Muscle layer of duodenum (tissue), 2 donors: ENCODE measurements at regions not wholly inside any gene's neighbourhood (a gene's known extent, or its start where the extent isn't known, plus 50 kb on each side); places are given as distances from the start of the nearest gene placed in this dataset.
"Not testable (repeated sequence)": the region's sequence is repeated elsewhere in the genome, so short reads cannot be mapped to it uniquely, and the experiment has no call there.

Experiments used
- H3K27ac ChIP-seq: one replicate; pipeline ENCODE4 v1.7.0; 2013; ENCODE audit warnings: mild to moderate bottlenecking, low read length
- H3K27me3 ChIP-seq: one replicate; pipeline ENCODE4 v1.7.0; 2013; ENCODE audit warnings: low read depth, mild to moderate bottlenecking, control low read depth, low read length
- H3K36me3 ChIP-seq, 2 donors: one replicate each; pipeline ENCODE4 v1.7.0; 2013; ENCODE audit warnings: low read length in 2 of 2, control low read depth in 1 of 2, mild to moderate bottlenecking in 1 of 2; ENCODE audit not compliant: insufficient read depth in 2 of 2, control insufficient read depth in 1 of 2
- H3K4me1 ChIP-seq, 2 donors: one replicate each; pipeline ENCODE4 v1.7.0; 2013; ENCODE audit warnings: low read length in 2 of 2, mild to moderate bottlenecking in 2 of 2, control low read depth in 1 of 2, moderate library complexity in 1 of 2; ENCODE audit not compliant: insufficient read depth in 2 of 2, control insufficient read depth in 1 of 2
- H3K4me3 ChIP-seq, 2 donors: one replicate each; pipeline ENCODE4 v1.7.0; 2013; ENCODE audit warnings: low read length in 2 of 2, low read depth in 1 of 2, mild to moderate bottlenecking in 1 of 2
- H3K9me3 ChIP-seq, 2 donors: one replicate each; pipeline ENCODE4 v1.7.0; 2013; ENCODE audit warnings: low read length in 2 of 2, control low read depth in 1 of 2, mild to moderate bottlenecking in 1 of 2; ENCODE audit not compliant: control insufficient read depth in 1 of 2
- donor health status: healthy.

DNA sequence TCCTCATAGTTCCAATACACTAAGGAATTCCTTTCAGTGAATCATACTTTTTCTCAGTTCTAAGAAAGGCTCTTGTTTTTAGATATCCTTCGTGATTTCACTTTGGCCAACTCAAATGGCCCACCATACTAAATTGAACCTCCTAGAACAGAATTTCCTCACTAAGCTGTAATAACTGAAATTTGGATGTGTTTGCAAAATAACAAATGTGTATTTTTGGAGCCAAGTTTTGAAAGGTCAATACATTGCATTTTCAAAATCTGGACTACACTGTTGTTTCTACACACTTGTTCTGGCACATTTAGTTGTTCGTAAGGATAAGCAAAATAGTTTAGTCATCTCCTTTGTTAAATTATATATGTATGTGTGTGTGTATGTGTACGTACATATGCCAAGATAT, 439.0 kb upstream of the STXBP6 start:
- Histone ChIP-seq H3K4me3 (no peak overlapping the region), H3K9me3 (no peaks in the 10 kb centered on the region), H3K27me3 (no peaks in the 10 kb centered on the region), H3K4me1 (no peaks in the 10 kb centered on the region), H3K36me3 (no peaks in the 10 kb centered on the region), H3K27ac (no peak overlapping the region)

- Histone ChIP-seq H3K9me3 (no peaks in the 10 kb centered on the region), H3K27ac (no peak overlapping the region), H3K27me3 (no peaks in the 10 kb centered on the region), H3K36me3 (no peaks in the 10 kb centered on the region), H3K4me3 (no peak overlapping the region), H3K4me1 (no peaks in the 10 kb centered on the region)
These were observed 435.4 kb upstream of the STXBP6 start for GRCh38 chr14:25485381-25485780.

GRCh38 chr14:25484906-25485305, 435.0 kb upstream of the STXBP6 start:
- H3K4me1 ChIP-seq = no peaks in the 10 kb centered on the region
- H3K36me3 ChIP-seq = no peaks in the 10 kb centered on the region
- no peak overlapping the region for H3K27ac ChIP-seq
- no peaks in the 10 kb centered on the region for H3K9me3 ChIP-seq
- no peak overlapping the region for H3K4me3 ChIP-seq
- H3K27me3 ChIP-seq = no peaks in the 10 kb centered on the region

GRCh38 chr14:25484235-25484634, 434.3 kb upstream of the STXBP6 start:
- H3K4me1 ChIP-seq = no peaks in the 10 kb centered on the region
- no peak overlapping the region for H3K27ac ChIP-seq
- no peaks in the 10 kb centered on the region for H3K9me3 ChIP-seq
- H3K36me3 ChIP-seq = no peaks in the 10 kb centered on the region
- H3K27me3 ChIP-seq = no peaks in the 10 kb centered on the region
- H3K4me3 ChIP-seq = no peak overlapping the region

DNA sequence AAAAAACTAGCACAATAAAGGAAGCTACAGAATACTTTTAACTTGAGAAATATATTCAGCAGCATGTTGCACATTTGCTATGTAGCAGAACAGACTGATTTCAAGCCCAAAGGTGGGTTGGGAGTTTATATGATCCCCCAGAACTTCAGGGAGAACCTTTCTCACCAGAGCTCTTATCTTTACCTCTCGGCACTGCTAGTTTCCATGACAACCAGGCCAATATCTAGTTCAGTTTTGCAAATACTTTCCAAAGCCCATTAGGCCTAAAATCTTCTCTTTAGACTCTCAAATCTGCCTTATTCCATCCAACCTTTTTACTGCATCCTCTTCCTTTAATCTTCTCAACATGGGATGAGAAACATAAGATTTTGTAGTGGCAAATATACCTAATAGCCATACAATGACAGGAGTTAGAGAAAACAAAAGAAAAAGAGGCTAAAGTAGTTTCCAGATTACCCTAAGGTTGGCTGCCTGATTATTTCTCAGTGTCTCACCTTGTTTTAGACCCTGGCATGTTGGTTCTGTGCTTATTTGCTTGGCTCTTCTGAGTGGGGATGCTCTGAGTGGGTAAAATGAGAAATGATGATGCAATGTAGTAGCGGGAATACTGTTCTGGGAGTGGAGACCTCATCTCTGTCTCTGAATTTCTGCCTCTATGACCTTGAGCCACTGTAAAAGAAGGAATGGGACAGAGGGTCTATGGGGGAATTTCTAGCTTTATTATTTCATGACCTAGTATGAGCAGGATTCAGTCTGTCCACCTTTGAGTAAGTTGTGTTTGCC, 427.6 kb upstream of the STXBP6 start:
- Histone ChIP-seq H3K36me3 (no peaks in the 10 kb centered on the region), H3K4me1 (no peaks in the 10 kb centered on the region), H3K27ac (no peak overlapping the region)

GRCh38 chr14:25472700-25473099, 422.8 kb upstream of the STXBP6 start:
- Histone ChIP-seq H3K36me3 (no peaks in the 10 kb centered on the region), H3K9me3 (no peaks in the 10 kb centered on the region), H3K4me3 (no peak overlapping the region), H3K27ac (no peak overlapping the region), H3K27me3 (no peaks in the 10 kb centered on the region), H3K4me1 (no peaks in the 10 kb centered on the region)

More for the DNA sequence above, 427.6 kb upstream of the STXBP6 start:
- no peak overlapping the region for H3K4me3 ChIP-seq
- no peaks in the 10 kb centered on the region for H3K27me3 ChIP-seq
- H3K9me3 ChIP-seq = no peaks in the 10 kb centered on the region

DNA sequence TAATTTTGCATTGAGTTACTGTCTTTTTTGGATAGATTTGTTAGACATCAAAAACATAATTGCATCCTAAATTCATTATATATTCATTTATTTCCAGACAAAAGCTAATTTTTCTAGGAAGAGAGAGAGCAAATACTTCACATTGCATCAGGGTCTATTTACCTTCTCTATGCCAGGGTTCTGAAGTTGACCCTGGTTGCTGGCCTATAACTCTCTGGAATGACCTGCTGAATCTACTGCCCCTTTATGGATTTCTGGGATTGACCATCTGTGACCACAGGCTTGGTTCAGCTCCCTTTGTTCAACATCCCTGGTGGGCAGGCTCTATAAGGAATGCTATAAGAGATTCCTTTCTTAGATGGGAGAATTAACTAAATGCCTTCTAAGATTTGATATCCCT, 414.8 kb upstream of the STXBP6 start:
- H3K27ac ChIP-seq = no peak overlapping the region
- H3K4me3 ChIP-seq = no peak overlapping the region
- no peaks in the 10 kb centered on the region for H3K9me3 ChIP-seq
- H3K36me3 ChIP-seq = no peaks in the 10 kb centered on the region
- no peaks in the 10 kb centered on the region for H3K4me1 ChIP-seq
- H3K27me3 ChIP-seq = no peaks in the 10 kb centered on the region

DNA sequence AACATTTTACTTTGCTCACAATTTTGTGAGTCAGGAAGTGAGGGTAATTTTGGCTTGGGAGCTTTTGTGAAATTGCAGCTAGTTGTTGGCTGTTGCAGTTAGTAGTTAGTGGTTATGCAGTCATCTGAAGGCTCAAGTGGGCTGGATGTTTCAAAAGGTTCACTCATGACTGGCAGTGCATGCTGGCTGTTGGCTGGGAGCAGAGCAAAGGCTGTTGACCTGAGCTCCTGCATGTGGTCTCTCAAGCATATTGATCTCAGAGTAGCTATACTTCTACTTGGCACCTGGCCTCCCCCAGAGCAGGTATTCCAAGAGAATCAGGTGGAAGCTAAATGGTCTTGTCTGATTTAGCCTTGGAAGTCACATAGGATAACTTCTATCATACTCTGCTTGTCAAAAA, 414.1 kb upstream of the STXBP6 start:
- no peaks in the 10 kb centered on the region for H3K9me3 ChIP-seq
- H3K27ac ChIP-seq = no peak overlapping the region
- no peaks in the 10 kb centered on the region for H3K27me3 ChIP-seq
- no peaks in the 10 kb centered on the region for H3K4me1 ChIP-seq
- H3K36me3 ChIP-seq = no peaks in the 10 kb centered on the region
- no peak overlapping the region for H3K4me3 ChIP-seq

- Histone ChIP-seq H3K27ac (no peak overlapping the region), H3K9me3 (no peaks in the 10 kb centered on the region), H3K4me3 (no peak overlapping the region), H3K27me3 (no peaks in the 10 kb centered on the region), H3K4me1 (no peaks in the 10 kb centered on the region), H3K36me3 (no peaks in the 10 kb centered on the region)
These were observed 413.5 kb upstream of the STXBP6 start for GRCh38 chr14:25463480-25463879.

DNA sequence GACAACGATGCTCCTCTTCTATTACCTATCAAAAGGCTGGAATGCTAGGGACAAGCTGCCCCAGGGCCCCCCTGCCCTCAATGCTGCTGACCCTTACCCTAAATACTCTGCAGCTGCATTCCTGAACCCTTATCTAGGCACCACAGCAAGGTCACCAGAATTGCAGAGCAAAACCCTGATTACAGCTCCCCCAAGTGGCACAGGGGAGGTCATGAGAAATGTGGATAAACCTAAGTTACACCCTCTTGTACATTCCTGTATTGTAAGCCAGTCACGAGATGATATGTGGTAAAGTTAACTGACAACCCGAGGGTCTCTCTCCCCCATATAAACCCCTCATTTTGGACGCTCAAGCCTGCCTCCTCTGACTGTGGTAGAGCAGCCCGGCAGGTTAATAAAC, 411.8 kb upstream of the STXBP6 start:
- Histone ChIP-seq H3K36me3 (no peaks in the 10 kb centered on the region), H3K9me3 (no peaks in the 10 kb centered on the region), H3K4me3 (no peak overlapping the region), H3K27ac (no peak overlapping the region), H3K27me3 (no peaks in the 10 kb centered on the region), H3K4me1 (no peaks in the 10 kb centered on the region)

DNA sequence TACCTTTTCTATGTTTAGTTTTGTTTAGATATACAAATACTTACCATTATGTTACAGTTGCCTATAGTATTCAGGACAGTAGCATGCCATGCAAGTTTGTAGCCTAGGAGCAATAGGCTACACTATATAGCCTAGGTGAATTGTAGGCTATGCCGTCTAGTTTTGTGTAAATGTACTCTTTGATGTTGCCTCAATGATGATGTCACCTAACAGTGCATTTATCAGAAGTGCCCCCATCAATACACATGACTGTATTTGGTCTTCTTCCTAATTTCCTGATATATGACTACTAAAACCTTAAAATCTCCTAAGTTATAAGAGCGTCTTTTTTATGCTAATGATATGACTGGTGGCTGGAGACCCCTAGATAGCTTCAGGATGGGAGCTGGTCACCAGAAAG, 394.4 kb upstream of the STXBP6 start:
- H3K9me3 ChIP-seq = no peaks in the 10 kb centered on the region

GRCh38 chr14:25440382-25440781, 390.4 kb upstream of the STXBP6 start:
- not testable (repeated sequence) for H3K27ac ChIP-seq, H3K27me3 ChIP-seq, H3K9me3 ChIP-seq, H3K4me1 ChIP-seq, H3K36me3 ChIP-seq, H3K4me3 ChIP-seq

More for the DNA sequence above, 394.4 kb upstream of the STXBP6 start:
- H3K4me3 ChIP-seq = no peak overlapping the region
- H3K36me3 ChIP-seq = no peaks in the 10 kb centered on the region
- H3K27me3 ChIP-seq = no peaks in the 10 kb centered on the region
- no peaks in the 10 kb centered on the region for H3K4me1 ChIP-seq
- H3K27ac ChIP-seq = no peak overlapping the region
